ENCODE measurements at regions not wholly inside any gene's neighbourhood (a gene's known extent, or its start where the extent isn't known, plus 50 kb on each side); places are given as distances from the start of the nearest gene placed in this dataset.

GRCh38 chr10:131404886-131405285, 93.4 kb upstream of the TCERG1L start:
- no peak overlapping the region for H3K27ac ChIP-seq (ENCODE audit: low read length)
- H3K9ac ChIP-seq (ENCODE audit: low read length): no peak overlapping the region
- no peaks in the 10 kb centered on the region for H3K79me2 ChIP-seq (replicated peaks; ENCODE audit: insufficient read depth, low read length)
- no peaks in the 10 kb centered on the region for H3K9me3 ChIP-seq (ENCODE audit: low read length)
- H2AFZ ChIP-seq (ENCODE audit: low read depth, low read length): no peak overlapping the region
- no peaks in the 10 kb centered on the region for H3K36me3 ChIP-seq (ENCODE audit: insufficient read depth, low read length)
- no peaks in the 10 kb centered on the region for H3K9me2 ChIP-seq (ENCODE audit: insufficient read depth, low read length)
- TF ChIP-seq EZH2 (IDR thresholded peaks at IDR 0.05; ENCODE audit: borderline replicate concordance, insufficient read depth, low read length, poor library complexity, severe bottlenecking) (no peak), CTCF (IDR thresholded peaks at IDR 0.05; ENCODE audit: poor library complexity, severe bottlenecking) (no peak), TAF1 (IDR thresholded peaks at IDR 0.05; ENCODE audit: low read depth) (no peak), SMC3 (conservative IDR thresholded peaks at IDR 0.05; ENCODE audit: poor library complexity) (no peak), EP300 (conservative IDR thresholded peaks at IDR 0.05; ENCODE audit: poor library complexity, severe bottlenecking) (no peak), POLR2AphosphoS5 (IDR thresholded peaks at IDR 0.05) (no peak), MXI1 (conservative IDR thresholded peaks at IDR 0.05; ENCODE audit: poor library complexity, severe bottlenecking) (no peak), RAD21 (conservative IDR thresholded peaks at IDR 0.05) (no peak), REST (IDR thresholded peaks at IDR 0.05; ENCODE audit: borderline replicate concordance) (no peak)
- H3K4me2 ChIP-seq (ENCODE audit: low read length): no peak overlapping the region
- no peaks in the 10 kb centered on the region for H4K20me1 ChIP-seq (ENCODE audit: insufficient read depth)
- no peaks in the 10 kb centered on the region for H3F3A ChIP-seq (ENCODE audit: insufficient read depth, low read length, poor library complexity, severe bottlenecking)
- H3K4me3 ChIP-seq (ENCODE audit: low read length): no peak overlapping the region
- no peaks in the 10 kb centered on the region for H3K27me3 ChIP-seq (ENCODE audit: insufficient read depth, low read depth, low read length)

- Histone ChIP-seq H3K9me3 (ENCODE audit: low read length) (no peaks in the 10 kb centered on the region), H3K9ac (ENCODE audit: low read length) (no peak overlapping the region), H3K4me2 (ENCODE audit: low read length) (no peak overlapping the region), H3F3A (ENCODE audit: insufficient read depth, low read length, poor library complexity, severe bottlenecking) (no peaks in the 10 kb centered on the region), H3K9me2 (ENCODE audit: insufficient read depth, low read length) (no peaks in the 10 kb centered on the region), H4K20me1 (ENCODE audit: insufficient read depth) (no peaks in the 10 kb centered on the region), H2AFZ (ENCODE audit: low read depth, low read length) (no peak overlapping the region), H3K27ac (ENCODE audit: low read length) (no peak overlapping the region), H3K79me2 (replicated peaks; ENCODE audit: insufficient read depth, low read length) (no peaks in the 10 kb centered on the region), H3K4me3 (ENCODE audit: low read length) (no peak overlapping the region), H3K27me3 (ENCODE audit: insufficient read depth, low read depth, low read length) (no peaks in the 10 kb centered on the region), H3K36me3 (ENCODE audit: insufficient read depth, low read length) (no peaks in the 10 kb centered on the region)
- TF ChIP-seq POLR2AphosphoS5 (IDR thresholded peaks at IDR 0.05): no peak
- TF ChIP-seq EP300 (conservative IDR thresholded peaks at IDR 0.05; ENCODE audit: poor library complexity, severe bottlenecking): no peak
- no peak for TF ChIP-seq CTCF (IDR thresholded peaks at IDR 0.05; ENCODE audit: poor library complexity, severe bottlenecking)
- TF ChIP-seq MXI1 (conservative IDR thresholded peaks at IDR 0.05; ENCODE audit: poor library complexity, severe bottlenecking): no peak
- no peak for TF ChIP-seq TAF1 (IDR thresholded peaks at IDR 0.05; ENCODE audit: low read depth)
Observed at GRCh38 chr10:131406676-131407392, 95.3 kb upstream of the TCERG1L start.
